ENCODE measurements at regions not wholly inside any gene's neighbourhood (a gene's known extent, or its start where the extent isn't known, plus 50 kb on each side); places are given as distances from the start of the nearest gene placed in this dataset.

- Histone ChIP-seq H3K79me2 (ENCODE audit: low read length) (no peaks in the 10 kb centered on the region), H3K27ac (ENCODE audit: low read length) (no peak overlapping the region), H3K27me3 (ENCODE audit: low read depth, low read length) (peaks cover 55% of the 10 kb centered on the region), H3K36me3 (replicated peaks; ENCODE audit: low read depth, low read length) (no peaks in the 10 kb centered on the region), H2AFZ (ENCODE audit: low read depth, low read length) (no peak overlapping the region), H3K9me3 (ENCODE audit: insufficient read depth, low read length) (no peaks in the 10 kb centered on the region), H3K4me1 (ENCODE audit: low read length) (no peaks in the 10 kb centered on the region), H3K4me3 (ENCODE audit: low read length) (no peak overlapping the region), H3K9ac (ENCODE audit: low read length) (no peak overlapping the region), H3K4me2 (ENCODE audit: low read length) (no peak overlapping the region), H4K20me1 (ENCODE audit: insufficient read depth, low read length) (no peaks in the 10 kb centered on the region)
- TF ChIP-seq CTCF (IDR thresholded peaks at IDR 0.05; ENCODE audit: low read depth, low read length) (no peak), EZH2phosphoT487 (IDR thresholded peaks at IDR 0.05; ENCODE audit: low read depth) (no peak)
Measured at GRCh38 chr5:173441053-173441628, 112.9 kb upstream of the STC2 start.

- Histone ChIP-seq H3K4me2 (ENCODE audit: low read length) (no peak overlapping the region), H3K27ac (ENCODE audit: low read length) (no peak overlapping the region), H3K79me2 (ENCODE audit: low read length) (no peaks in the 10 kb centered on the region), H2AFZ (ENCODE audit: low read depth, low read length) (no peak overlapping the region), H4K20me1 (ENCODE audit: insufficient read depth, low read length) (no peaks in the 10 kb centered on the region), H3K4me3 (ENCODE audit: low read length) (no peak overlapping the region), H3K9ac (ENCODE audit: low read length) (no peak overlapping the region), H3K27me3 (ENCODE audit: low read depth, low read length) (peaks cover 36% of the 10 kb centered on the region), H3K9me3 (ENCODE audit: insufficient read depth, low read length) (no peaks in the 10 kb centered on the region), H3K36me3 (replicated peaks; ENCODE audit: low read depth, low read length) (no peaks in the 10 kb centered on the region), H3K4me1 (ENCODE audit: low read length) (no peaks in the 10 kb centered on the region)
- TF ChIP-seq CTCF (IDR thresholded peaks at IDR 0.05; ENCODE audit: low read depth, low read length) = no peak
Measured at GRCh38 chr5:173438951-173439350, 110.7 kb upstream of the STC2 start.

GRCh38 chr5:173435447-173435846, 107.2 kb upstream of the STC2 start:
- Histone ChIP-seq H3K4me1 (ENCODE audit: low read length) (no peaks in the 10 kb centered on the region), H3K4me2 (ENCODE audit: low read length) (no peak overlapping the region), H3K4me3 (ENCODE audit: low read length) (no peak overlapping the region), H3K36me3 (replicated peaks; ENCODE audit: low read depth, low read length) (no peaks in the 10 kb centered on the region), H3K27me3 (ENCODE audit: low read depth, low read length) (peaks cover 19% of the 10 kb centered on the region), H3K27ac (ENCODE audit: low read length) (no peak overlapping the region), H3K9ac (ENCODE audit: low read length) (no peak overlapping the region), H2AFZ (ENCODE audit: low read depth, low read length) (no peak overlapping the region), H3K79me2 (ENCODE audit: low read length) (no peaks in the 10 kb centered on the region), H3K9me3 (ENCODE audit: insufficient read depth, low read length) (no peaks in the 10 kb centered on the region), H4K20me1 (ENCODE audit: insufficient read depth, low read length) (no peaks in the 10 kb centered on the region)
- TF ChIP-seq EZH2phosphoT487 (IDR thresholded peaks at IDR 0.05; ENCODE audit: low read depth) (no peak), CTCF (IDR thresholded peaks at IDR 0.05; ENCODE audit: low read depth, low read length) (no peak)

GRCh38 chr5:173434270-173434669, 106.1 kb upstream of the STC2 start:
- TF ChIP-seq CTCF (IDR thresholded peaks at IDR 0.05; ENCODE audit: low read depth, low read length) (no peak), EZH2phosphoT487 (IDR thresholded peaks at IDR 0.05; ENCODE audit: low read depth) (no peak)
- Histone ChIP-seq H3K9ac (ENCODE audit: low read length) (no peak overlapping the region), H3K4me2 (ENCODE audit: low read length) (no peak overlapping the region), H3K79me2 (ENCODE audit: low read length) (no peaks in the 10 kb centered on the region), H4K20me1 (ENCODE audit: insufficient read depth, low read length) (no peaks in the 10 kb centered on the region), H2AFZ (ENCODE audit: low read depth, low read length) (no peak overlapping the region), H3K4me1 (ENCODE audit: low read length) (no peaks in the 10 kb centered on the region), H3K27ac (ENCODE audit: low read length) (no peak overlapping the region), H3K36me3 (replicated peaks; ENCODE audit: low read depth, low read length) (no peaks in the 10 kb centered on the region), H3K4me3 (ENCODE audit: low read length) (no peak overlapping the region), H3K27me3 (ENCODE audit: low read depth, low read length) (peaks cover 15% of the 10 kb centered on the region; the same call in 1 of the 2 replicates), H3K9me3 (ENCODE audit: insufficient read depth, low read length) (no peaks in the 10 kb centered on the region)
